ENCODE measurements at regions not wholly inside any gene's neighbourhood (a gene's known extent, or its start where the extent isn't known, plus 50 kb on each side); places are given as distances from the start of the nearest gene placed in this dataset.

GRCh38 chr18:60563082-60563481 lies 190.5 kb upstream of the MC4R start:
- TF ChIP-seq POLR2A (IDR thresholded peaks at IDR 0.05; ENCODE audit: low read depth, low read length) (no peak), TAF1 (IDR thresholded peaks at IDR 0.05; ENCODE audit: borderline replicate concordance, low read depth, low read length) (no peak)
